ENCODE measurements at regions not wholly inside any gene's neighbourhood (a gene's known extent, or its start where the extent isn't known, plus 50 kb on each side); places are given as distances from the start of the nearest gene placed in this dataset.
"Not testable (repeated sequence)": the region's sequence is repeated elsewhere in the genome, so short reads cannot be mapped to it uniquely, and the experiment has no call there.

GRCh38 chr12:127774828-127775227 is 492.1 kb upstream of the TMEM132C start:
- DNase-seq (ENCODE audit: low spot score) = no peak

GRCh38 chr12:127779301-127780045 is 487.5 kb upstream of the TMEM132C start:
- DNase-seq (ENCODE audit: low spot score) = no peak

- no peak for DNase-seq (ENCODE audit: low spot score)
These were observed 486.1 kb upstream of the TMEM132C start for GRCh38 chr12:127780881-127781280.

GRCh38 chr12:127781336-127781735 is 485.6 kb upstream of the TMEM132C start:
- no peak for DNase-seq (ENCODE audit: low spot score)

GRCh38 chr12:127785540-127785939 is 481.4 kb upstream of the TMEM132C start:
- no peak for DNase-seq (ENCODE audit: low spot score)

GRCh38 chr12:127785986-127786590 is 480.9 kb upstream of the TMEM132C start:
- DNase-seq (ENCODE audit: low spot score) = no peak

GRCh38 chr12:127787544-127787943 is 479.4 kb upstream of the TMEM132C start:
- DNase-seq (ENCODE audit: low spot score) = no peak

- DNase-seq (ENCODE audit: low spot score) = no peak
These were observed 476.6 kb upstream of the TMEM132C start for GRCh38 chr12:127790376-127790775.

GRCh38 chr12:127791217-127791616 is 475.8 kb upstream of the TMEM132C start:
- DNase-seq (ENCODE audit: low spot score) = no peak

GRCh38 chr12:127797918-127798317 is 469.1 kb upstream of the TMEM132C start:
- DNase-seq (ENCODE audit: low spot score) = no peak

- DNase-seq (ENCODE audit: low spot score) = no peak
These were observed 464.7 kb upstream of the TMEM132C start for GRCh38 chr12:127802271-127802670.

- DNase-seq (ENCODE audit: low spot score) = no peak
These were observed 463.4 kb upstream of the TMEM132C start for GRCh38 chr12:127803545-127803944.

- peak; percentile 1 for DNase-seq (ENCODE audit: low spot score)
These were observed 457.7 kb upstream of the TMEM132C start for GRCh38 chr12:127809275-127809674.

- no peak for DNase-seq (ENCODE audit: low spot score)
These were observed 456.9 kb upstream of the TMEM132C start for GRCh38 chr12:127810041-127810440.

- not testable (repeated sequence) for DNase-seq (ENCODE audit: low spot score)
These were observed 456.5 kb upstream of the TMEM132C start for GRCh38 chr12:127810459-127810858.

- DNase-seq (ENCODE audit: low spot score) = no peak
These were observed 455.0 kb upstream of the TMEM132C start for GRCh38 chr12:127811988-127812387.

GRCh38 chr12:127813147-127813546 is 453.8 kb upstream of the TMEM132C start:
- DNase-seq (ENCODE audit: low spot score) = no peak

GRCh38 chr12:127819056-127819455 is 447.9 kb upstream of the TMEM132C start:
- no peak for DNase-seq (ENCODE audit: low spot score)

- DNase-seq (ENCODE audit: low spot score) = no peak
These were observed 446.7 kb upstream of the TMEM132C start for GRCh38 chr12:127820271-127820670.

GRCh38 chr12:127820846-127821245 is 446.1 kb upstream of the TMEM132C start:
- no peak for DNase-seq (ENCODE audit: low spot score)

- DNase-seq (ENCODE audit: low spot score) = no peak
These were observed 444.1 kb upstream of the TMEM132C start for GRCh38 chr12:127822809-127823411.

GRCh38 chr12:127823801-127824200 is 443.2 kb upstream of the TMEM132C start:
- DNase-seq (ENCODE audit: low spot score) = no peak

Measured in HT-29 (cell line).